Skin epidermis (tissue), 12 donors: ENCODE measurements at regions not wholly inside any gene's neighbourhood (a gene's known extent, or its start where the extent isn't known, plus 50 kb on each side); places are given as distances from the start of the nearest gene placed in this dataset.

ENCODE experiments used
- H3K27ac ChIP-seq, 21 experiments: fragments of 200-600 bp; sonication (generic) in 11 of 21; one replicate each; pipeline ENCODE4 v1.5.0; 2020; ENCODE audit warnings: mild to moderate bottlenecking in 3 of 21, inconsistent platforms in 2 of 21, moderate library complexity in 2 of 21
- H3K4me3 ChIP-seq, 7 experiments: fragments of 200-600 bp; sonication (generic) in 2 of 7; one replicate each; pipeline ENCODE4 v1.5.0; 2020; ENCODE audit warnings: inconsistent platforms in 2 of 7, mild to moderate bottlenecking in 2 of 7, moderate library complexity in 1 of 7

DNA sequence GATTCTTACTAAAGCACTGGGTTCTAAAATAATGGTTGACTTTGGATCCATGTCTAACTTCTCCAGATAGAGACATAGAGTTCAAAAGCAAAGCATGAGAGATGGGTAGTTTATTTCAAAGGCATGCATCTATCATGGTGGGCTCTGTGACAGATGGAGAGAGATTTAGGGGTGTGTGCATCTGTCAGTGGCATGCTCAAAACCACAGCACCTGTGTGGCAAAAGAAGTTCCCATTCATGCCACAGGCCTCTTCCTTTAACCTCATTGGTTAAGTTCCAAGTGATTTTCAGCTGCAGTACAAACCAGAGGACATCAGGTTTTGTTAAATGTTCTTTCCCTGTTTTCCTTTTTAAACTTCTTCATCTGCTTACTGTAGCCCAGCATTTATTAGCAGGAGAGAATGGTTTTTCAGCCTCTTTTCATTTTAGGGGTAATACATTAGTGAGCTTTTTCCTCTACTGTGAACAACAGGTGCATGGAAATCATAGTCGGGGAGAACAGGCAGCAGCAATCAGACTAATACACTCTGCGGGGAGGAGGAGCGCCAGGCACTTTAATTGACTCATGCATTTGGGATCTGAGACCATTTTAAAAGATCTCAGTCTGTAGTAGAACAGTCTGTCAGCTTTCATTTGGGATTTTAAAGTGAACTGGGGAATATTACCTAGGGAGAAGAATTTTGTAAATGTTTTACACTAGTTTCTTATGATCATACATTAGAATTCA is 52.4 kb upstream of the UPP2 start:
- Histone ChIP-seq H3K27ac (no peak overlapping the region), H3K4me3 (no peak overlapping the region)

DNA sequence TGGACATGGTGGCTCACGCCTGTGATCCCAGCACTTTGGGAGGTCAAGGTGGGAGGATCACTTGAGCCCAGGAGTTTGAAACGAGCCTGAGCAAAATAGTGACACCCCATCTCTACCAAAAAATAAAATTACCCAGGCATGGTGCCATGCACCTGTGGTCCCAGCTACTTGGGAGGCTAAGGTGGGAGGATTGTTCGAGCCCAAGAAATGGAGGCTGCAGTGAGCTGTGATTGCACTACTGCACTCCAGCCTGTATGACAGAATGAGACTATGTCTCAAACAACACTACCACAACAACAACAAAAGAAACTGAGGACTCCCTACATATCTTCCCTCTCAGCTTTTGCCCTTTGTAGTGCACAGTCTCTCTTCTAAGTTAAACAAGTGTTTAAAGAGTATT is 53.3 kb upstream of the UPP2 start:
- Histone ChIP-seq H3K27ac (no peak overlapping the region), H3K4me3 (no peak overlapping the region)

DNA sequence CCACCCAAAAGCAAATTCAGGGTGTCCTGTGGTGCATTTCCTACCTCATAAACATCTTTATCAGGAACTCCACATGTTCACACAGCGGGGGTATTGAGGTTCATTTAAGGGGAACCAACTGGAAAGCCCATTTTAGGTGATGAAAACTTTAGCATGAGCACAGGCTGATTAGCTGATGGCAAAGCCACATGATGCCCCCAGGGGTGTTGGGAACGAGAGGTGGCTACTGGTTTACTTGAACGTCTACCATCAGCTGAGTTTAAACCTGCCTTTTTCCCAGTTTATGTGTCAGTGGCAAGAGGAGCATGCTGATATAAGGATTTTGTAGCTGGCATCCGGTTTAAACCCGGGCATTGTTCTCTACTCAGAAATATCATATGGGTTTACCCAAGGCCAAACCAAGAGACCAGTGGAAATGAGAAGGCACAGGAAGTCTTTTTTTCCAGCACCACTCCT is 54.5 kb upstream of the UPP2 start:
- Histone ChIP-seq H3K4me3 (no peak overlapping the region), H3K27ac (no peak overlapping the region)

DNA sequence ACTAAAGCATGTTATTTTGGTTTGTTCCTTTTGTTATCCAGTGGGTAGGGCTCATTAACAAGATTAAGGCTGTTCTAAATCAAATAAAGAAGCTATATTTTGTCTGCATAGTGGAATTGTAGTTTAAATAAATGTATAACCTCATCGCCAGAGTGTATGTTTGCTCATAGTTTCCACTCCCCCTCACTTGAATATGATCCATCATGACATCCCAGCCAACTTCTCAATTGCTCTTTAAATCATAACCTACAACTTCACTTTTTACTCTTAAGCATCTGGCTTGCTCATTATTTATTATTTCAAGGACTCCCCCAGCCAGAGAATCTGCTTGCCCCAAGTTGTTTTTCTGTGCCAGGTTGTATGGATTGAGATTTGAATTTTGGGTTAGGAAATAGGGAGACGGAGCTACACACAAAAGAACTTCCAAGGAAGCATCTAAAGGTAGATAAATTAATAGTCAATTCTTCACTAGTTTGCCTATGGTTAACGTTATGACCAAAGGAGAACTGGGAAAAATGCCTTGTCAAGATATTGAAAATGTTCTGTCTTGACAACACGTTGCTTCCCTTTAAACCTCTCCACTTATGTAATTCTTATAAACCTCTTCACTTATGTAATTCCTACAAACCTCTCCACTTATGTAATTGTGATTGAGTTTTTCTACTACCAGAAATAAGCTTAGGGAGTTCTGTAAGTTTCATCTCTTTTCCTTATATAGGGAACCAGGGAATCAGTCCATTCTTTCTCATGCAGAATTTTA is 55.4 kb upstream of the UPP2 start:
- Histone ChIP-seq H3K27ac (no peak overlapping the region), H3K4me3 (no peak overlapping the region)

DNA sequence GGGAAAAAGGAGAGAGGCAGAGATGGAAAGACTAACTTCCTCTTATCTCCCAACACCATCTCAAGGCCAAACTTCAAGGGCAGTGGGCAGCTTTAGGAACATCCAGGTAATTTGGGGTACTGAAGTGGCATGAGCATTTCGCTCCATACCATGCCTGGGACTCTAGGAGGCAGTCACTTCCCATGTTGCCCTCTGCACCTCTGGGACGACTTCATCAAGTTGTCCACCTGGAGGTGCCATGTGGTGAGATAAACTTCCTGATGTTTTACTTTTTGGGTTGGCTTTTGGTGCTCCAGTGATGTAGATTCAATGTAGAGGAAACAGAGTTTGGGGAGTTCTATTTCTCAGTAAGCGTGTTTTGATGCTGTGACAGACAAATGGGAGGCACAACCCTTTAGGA is 56.3 kb upstream of the UPP2 start:
- no peak overlapping the region for H3K4me3 ChIP-seq
- no peak overlapping the region for H3K27ac ChIP-seq

DNA sequence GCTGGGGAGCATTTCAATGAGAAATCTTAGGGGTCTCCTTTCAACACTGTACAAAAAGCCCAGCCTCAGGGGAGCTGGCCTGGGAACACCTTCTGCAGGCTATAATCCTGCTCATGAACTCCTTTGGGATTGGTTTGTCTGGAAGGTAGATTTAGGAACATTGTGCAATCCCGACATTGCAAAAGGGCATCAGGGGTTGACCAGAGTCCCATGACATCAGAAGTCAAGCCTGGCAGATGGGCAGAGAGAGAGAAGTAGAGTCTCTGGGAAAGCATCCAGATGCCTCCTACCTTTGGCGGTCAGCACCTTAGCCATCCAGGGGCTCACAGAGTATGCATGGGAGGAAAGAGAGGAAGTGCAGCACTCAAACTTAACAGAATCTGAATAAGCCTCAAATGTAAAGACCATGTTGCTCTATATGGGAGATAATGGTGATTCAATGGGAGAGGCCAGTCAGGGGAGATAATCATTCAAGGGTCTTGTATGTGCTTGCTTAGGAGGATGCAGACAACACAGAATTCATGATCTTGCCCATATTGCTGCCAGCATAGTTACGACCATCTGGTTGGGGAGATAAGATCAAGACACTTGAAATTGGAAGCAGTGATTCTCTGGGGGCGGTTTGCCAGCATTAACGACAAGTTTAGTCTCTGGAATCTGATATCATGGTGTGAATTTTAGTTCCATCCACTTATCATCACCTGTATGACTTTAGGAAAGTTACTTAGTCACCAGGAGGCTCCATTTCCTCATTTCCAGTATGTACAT is 58.3 kb upstream of the UPP2 start:
- Histone ChIP-seq H3K27ac (peak overlapping the region in 5 of 21 experiments; percentile 11 to 52 (median 27)), H3K4me3 (no peak overlapping the region)

DNA sequence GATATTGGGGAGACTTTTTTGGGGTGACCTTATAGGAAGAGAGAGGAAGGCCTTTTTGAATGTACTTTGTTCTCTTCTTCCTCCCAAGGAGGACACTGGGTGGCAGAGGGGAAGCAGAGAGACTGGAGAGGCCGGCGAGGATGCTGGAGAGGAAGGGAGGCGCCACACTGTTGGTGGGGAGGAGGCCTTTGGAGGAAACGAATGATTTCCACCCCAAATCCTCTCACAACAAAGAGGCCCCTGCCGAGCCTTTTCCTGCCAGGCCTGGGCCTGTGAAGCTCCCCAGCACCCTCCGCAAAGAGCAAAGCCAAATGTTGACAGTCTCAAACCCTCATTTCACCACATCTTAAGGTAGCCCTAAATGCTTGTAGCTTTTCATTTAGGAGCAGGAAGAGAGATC is 59.0 kb upstream of the UPP2 start:
- Histone ChIP-seq H3K27ac (peak overlapping the region in 4 of 21 experiments; percentile 24 to 52 (median 34)), H3K4me3 (no peak overlapping the region)

DNA sequence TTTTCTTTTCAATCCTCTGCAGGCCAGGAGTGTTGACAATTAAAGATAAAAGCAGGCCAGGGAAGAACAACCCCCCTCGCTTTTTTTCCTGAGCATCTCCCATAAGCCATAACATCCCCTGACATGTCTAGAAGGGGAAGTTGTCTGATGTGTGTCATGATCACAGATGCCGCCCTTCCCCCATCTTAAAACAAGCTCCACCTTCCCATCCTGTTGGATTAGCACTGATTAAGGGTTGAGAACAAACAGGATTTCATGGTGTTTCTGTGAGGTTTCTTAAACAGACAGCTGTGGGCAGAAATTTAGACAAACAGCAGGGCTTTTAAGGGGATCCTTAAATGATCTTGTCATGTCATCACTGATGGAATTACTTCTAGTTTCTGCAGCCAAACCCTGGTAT is 59.4 kb upstream of the UPP2 start:
- H3K4me3 ChIP-seq = no peak overlapping the region
- peak overlapping the region in 3 of 21 experiments; percentile 24 to 52 (median 42) for H3K27ac ChIP-seq

DNA sequence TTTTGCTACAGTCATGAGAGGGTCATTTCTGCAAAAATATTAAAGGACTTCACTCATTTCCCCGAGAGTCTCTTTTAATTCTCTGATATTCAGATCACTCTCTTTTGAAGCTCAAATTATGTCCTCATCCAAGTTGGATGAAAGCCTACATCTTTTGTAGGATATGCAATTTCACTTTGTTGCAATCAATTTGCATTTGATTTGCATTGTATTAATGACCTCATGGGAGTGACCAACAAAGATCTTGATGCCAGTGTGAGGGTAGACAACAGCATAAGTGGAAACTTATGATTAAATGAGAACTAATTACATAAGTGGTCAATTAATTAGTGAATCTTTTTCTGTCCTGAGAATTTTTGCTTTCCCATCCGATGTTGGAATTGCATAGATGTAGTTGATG is 60.3 kb upstream of the UPP2 start:
- Histone ChIP-seq H3K4me3 (no peak overlapping the region), H3K27ac (no peak overlapping the region)

DNA sequence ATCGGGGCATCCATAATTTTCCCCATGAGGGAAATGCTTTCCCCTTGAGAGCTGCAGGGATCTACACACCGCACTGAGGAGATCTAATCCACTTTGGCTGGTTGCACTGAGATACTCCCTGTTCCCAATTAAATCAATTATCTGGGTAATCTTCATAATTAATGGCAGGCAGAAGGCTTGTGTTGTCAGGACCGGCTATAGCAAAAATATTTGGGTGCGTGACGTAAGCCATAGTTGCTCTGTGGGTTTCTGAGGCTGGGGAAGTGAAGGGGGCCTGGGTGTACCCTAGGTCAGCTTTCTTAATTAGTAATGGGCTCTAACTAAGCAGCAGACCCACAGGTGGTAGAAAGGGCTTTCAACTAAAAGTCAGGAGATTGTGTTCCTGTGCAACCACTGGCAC is 62.8 kb upstream of the UPP2 start:
- Histone ChIP-seq H3K27ac (no peak overlapping the region), H3K4me3 (no peak overlapping the region)

DNA sequence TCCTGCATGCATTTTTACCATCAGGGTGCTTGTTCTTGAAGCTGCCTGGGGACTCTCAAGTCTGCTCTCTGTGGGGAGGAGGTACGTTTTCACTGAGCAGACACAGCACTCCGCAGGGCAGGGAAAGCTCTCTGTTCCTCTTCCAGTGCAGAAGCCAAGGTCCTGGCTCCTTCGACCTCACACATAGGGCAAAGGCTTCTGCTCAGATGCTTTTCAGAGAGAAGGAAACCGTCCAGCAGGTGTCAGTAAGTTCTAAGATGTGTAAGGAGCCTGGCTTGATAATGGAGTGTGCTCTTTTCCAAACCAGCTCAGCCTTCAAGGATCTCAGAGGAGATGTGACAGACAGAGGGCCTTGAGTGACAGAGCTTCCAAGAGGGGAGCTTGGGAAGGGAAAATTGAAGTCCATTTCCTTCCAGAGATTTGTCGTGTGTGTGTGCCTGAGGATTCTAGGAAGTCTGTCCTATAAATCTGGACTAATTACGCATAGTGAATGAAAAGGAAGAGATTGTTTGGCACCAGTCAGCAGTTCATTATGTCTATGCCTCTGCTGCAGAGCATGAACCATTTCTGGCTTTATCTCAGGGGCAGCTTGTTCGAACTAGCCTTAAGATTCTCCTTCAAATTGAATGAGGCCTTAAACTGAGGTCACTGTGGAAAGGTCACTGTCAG is 67.3 kb upstream of the UPP2 start:
- no peak overlapping the region for H3K27ac ChIP-seq
- no peak overlapping the region for H3K4me3 ChIP-seq

DNA sequence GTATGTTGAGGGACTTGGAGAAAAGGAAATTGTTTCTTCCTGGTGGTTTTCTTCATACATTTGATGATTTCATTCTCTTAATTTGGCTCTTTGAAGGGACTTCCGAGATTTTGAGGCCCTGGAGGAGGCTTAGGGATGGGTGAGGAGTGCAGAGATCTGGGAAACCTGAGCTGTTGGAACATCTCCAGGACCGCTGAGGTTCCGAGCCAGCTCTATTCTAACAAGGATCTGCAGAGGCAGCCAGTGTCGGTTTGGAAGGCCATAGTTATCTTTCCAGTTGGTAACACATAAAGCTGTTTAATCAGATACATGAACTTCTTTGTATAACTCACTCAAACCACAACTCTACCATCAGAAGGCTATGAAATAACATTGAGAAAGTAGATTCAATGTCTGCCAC is 70.3 kb upstream of the UPP2 start:
- Histone ChIP-seq H3K27ac (no peak overlapping the region), H3K4me3 (no peak overlapping the region)

DNA sequence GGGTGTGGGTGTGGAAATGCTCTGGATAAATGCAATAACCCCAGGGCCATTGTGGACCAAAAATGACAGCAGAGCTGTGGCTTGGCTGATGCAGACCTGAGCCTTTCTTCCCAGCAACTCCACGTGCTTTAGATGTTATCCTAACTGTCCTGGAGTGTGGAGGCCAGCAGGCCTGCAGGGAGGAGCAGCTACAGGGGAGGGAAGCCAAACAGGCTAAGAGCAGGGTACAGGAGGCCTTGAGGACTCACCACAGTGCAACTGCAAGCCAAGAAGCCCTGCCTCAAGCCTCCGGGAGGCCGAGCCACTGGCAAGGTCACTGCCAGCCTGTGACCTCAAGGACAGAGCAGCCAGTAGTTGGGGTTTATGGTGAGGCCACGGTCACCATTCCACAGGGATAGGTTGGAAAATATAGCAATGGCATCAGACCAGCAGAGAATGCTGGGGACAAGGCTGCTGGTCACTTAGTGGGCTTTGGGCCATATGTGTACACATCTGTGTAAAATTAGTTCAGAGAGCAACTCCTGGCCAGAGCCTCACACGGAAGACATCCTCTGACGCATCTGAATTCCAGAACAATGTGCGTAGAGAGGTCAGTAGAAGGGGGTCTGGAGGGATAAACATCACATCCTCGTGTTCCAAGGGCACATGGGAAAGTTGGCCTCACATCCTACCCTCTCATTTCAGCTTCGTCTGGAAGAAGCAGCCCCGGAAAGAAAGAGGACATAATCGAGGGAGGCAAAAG is 76.2 kb upstream of the UPP2 start:
- Histone ChIP-seq H3K4me3 (no peak overlapping the region), H3K27ac (no peak overlapping the region)

DNA sequence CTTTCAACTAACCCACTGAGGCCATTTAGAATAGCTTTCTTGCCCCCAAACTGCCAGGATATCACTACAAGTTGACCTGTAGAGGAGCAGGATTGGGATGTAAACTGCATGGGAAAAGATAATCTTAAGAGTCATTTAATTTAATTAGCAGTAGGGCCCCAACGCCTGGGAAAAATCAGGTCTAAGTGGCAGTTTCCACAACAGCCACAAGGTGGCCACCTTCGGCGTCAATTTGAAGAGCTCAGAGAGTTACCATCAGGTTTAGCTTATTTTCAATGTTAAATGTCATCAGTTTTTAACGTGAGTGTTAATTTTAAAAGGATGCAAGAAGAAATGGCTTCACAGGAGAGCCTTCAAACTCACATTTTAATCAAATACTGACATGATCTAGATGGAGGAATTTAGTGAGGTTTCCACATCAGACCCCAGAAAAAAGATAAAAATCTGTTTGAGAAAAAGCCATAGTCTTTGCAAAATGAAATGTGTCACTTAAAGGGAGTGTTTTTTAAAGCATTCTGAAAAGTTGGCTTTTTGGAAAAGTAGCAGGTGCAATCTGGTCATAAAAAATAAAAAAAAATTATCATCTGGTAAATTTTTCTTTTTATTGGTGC is 77.3 kb upstream of the UPP2 start:
- Histone ChIP-seq H3K4me3 (no peak overlapping the region), H3K27ac (no peak overlapping the region)

DNA sequence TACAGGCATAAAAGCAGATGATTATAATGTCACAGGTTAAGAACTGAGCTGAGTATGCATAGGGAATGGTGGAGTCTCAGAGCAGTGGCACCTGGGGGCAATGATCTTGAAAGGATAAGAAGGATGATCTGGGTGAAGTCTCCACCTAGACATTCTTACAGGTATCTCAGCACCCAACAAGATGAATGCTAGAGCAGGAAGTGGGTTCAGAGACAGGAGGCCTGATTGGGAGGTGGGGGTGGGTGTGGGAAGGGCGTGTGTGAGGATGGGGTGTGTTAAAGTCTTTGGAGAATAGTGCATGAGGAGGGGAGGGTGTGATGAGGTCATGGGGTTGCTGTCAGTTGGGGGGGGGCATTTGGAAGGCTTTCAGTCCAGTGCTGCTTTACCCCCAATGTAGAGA is 78.8 kb upstream of the UPP2 start:
- Histone ChIP-seq H3K4me3 (no peak overlapping the region), H3K27ac (no peak overlapping the region)

DNA sequence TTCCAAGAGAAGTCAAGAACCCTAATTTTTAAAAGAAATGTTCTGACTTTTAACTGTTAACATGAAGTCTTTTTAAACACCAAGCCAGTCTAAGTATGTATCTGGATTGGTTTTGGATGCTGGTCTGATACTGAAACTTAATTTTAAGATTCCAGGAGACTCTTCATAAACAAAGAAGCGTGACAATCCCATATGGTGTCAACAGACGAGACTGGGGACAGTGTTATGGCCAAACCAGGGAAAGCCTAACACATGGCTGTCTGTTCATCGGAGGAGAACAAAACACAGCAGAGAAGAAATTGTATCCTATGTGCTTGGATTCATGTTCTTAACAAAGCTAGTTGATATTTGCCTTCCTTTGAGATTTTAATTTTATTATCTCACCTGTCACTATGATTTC is 80.5 kb upstream of the UPP2 start:
- no peak overlapping the region for H3K4me3 ChIP-seq

DNA sequence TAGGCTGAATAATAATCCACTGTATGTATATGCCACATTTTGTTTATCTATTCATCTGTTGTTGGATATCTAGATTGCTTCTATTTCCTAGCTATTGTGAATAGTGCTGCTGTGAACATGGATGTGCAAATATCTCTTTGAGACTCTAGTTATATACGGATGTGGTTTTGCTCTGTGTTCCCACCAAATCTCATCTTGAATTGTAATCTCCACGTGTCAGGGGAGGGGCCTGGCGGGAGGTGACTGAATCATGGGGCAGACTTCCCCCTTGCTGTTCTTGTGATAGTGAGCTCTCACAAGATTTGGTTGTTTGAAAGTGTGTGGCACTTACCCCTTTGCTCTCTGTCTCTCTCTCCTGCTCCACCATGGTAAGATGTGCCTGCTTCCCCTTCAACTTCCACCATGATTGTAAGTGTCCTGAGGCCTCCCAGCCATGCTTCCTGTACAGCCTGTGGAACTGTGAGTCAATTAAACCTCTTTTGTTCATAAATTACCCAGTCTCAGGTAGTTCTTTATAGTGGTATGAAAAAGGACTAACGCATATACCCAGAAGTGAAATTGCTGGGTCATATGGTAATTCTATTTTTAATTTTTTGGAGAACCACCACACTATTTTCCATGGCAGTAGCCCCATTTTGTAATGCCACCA is 86.1 kb upstream of the UPP2 start:
- Histone ChIP-seq H3K27ac (no peak overlapping the region), H3K4me3 (no peak overlapping the region)

More for the DNA sequence above, 80.5 kb upstream of the UPP2 start:
- no peak overlapping the region for H3K27ac ChIP-seq

DNA sequence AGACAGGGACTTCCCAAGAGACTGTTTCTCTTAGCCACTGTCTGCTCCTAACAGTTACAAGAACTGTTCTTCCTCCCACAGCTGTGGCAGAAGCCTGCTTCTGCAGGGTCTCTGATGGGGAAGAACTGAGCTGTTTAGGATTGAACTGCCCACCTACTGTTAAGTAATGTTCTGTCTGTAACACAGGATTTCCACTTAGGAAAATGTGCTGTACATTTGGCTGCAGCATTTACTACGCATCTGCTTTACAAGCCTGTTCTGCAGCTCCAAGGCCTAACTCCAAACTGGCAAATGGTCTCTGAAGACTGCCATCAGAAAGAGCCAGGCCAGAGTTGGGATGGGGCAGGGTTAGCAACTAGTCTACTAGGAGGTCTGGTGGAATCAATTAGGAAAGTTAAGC is 87.8 kb upstream of the UPP2 start:
- Histone ChIP-seq H3K27ac (peak overlapping the region in 2 of 21 experiments; percentile 15 to 42), H3K4me3 (no peak overlapping the region)
